MM.1S (cell line): ENCODE measurements at regions not wholly inside any gene's neighbourhood (a gene's known extent, or its start where the extent isn't known, plus 50 kb on each side); places are given as distances from the start of the nearest gene placed in this dataset.

Experiments used
- EZH2 ChIP-seq: fragments of 300-600 bp; sonication (generic); optimal IDR thresholded peaks from 2 replicates; pipeline ENCODE3; 2017; ENCODE audit warnings: low read depth, mild to moderate bottlenecking, antibody characterized with exemption, low read length, mixed read lengths
- EZH2phosphoT487 ChIP-seq: fragments of 300-600 bp; sonication (generic); IDR thresholded peaks from 2 replicates; pipeline ENCODE4 v1.6.1; 2018; ENCODE audit warnings: antibody characterized with exemption, low read length
- TF ChIP-seq, protein P1 (sequence below): fragments of 300-600 bp; sonication (generic); IDR thresholded peaks from 2 replicates; pipeline ENCODE4 v1.5.1; 2016; ENCODE audit warnings: antibody characterized with exemption, low read length, mixed read lengths

GRCh38 chr11:70524096-70524922, 126.0 kb downstream of the CTTN start:
- TF ChIP-seq EZH2 = no peak
- TF ChIP-seq, protein P1, sequence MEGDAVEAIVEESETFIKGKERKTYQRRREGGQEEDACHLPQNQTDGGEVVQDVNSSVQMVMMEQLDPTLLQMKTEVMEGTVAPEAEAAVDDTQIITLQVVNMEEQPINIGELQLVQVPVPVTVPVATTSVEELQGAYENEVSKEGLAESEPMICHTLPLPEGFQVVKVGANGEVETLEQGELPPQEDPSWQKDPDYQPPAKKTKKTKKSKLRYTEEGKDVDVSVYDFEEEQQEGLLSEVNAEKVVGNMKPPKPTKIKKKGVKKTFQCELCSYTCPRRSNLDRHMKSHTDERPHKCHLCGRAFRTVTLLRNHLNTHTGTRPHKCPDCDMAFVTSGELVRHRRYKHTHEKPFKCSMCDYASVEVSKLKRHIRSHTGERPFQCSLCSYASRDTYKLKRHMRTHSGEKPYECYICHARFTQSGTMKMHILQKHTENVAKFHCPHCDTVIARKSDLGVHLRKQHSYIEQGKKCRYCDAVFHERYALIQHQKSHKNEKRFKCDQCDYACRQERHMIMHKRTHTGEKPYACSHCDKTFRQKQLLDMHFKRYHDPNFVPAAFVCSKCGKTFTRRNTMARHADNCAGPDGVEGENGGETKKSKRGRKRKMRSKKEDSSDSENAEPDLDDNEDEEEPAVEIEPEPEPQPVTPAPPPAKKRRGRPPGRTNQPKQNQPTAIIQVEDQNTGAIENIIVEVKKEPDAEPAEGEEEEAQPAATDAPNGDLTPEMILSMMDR = no peak
- TF ChIP-seq EZH2phosphoT487 = no peak
